ENCODE measurements at regions not wholly inside any gene's neighbourhood (a gene's known extent, or its start where the extent isn't known, plus 50 kb on each side); places are given as distances from the start of the nearest gene placed in this dataset.

DNA sequence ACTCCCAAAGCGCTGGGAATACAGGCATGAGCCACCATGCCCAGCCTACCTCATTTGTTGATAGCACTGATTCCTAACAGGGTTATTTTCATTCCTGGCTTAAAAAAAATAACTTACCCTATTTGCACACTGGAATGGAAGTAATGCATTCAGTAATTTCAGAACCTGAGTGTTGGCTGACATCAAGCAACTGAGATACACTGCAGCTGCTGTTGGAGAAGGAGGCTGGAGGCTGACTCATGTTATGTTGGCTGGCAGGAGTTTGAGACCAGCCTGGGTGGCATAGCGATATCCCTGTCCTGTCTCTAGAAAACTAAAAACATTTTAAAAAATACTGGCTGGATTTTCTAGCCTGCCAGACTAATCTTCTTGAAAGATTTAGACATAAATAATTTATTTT lies 385.1 kb upstream of the MEX3C start (continued):
- TF ChIP-seq KDM1A (IDR thresholded peaks at IDR 0.05; ENCODE audit: low read depth), result no peak
- TF ChIP-seq FOSB (CRISPR knock-in tag; IDR thresholded peaks at IDR 0.05), result no peak
- TF ChIP-seq EHMT2 (IDR thresholded peaks at IDR 0.05; ENCODE audit: low read depth), result no peak
- TF ChIP-seq CEBPB (IDR thresholded peaks at IDR 0.05), result no peak
- TF ChIP-seq HOXA7 (CRISPR knock-in tag; IDR thresholded peaks at IDR 0.05), result no peak
- no peak for TF ChIP-seq CBX8 (IDR thresholded peaks at IDR 0.05)

DNA sequence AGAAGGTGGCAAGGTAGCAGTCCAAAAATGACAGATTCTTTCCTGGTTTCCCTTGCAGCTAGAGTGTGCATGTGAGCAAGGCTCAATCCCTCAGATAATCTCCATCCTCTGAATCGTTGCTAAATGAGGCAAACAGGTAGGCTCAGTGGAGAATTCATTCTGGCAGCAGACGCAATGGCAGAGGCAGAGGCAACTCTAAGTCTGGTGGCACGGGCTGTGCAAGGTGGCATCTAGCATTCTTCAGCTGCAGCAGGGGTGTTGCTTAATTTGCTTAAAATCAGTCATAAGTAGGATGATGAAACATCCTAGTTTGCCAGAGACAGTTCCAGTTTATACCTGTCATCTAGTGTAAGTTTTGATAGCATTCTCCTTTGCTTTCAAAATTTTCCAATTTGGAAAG lies 391.1 kb upstream of the MEX3C start:
- TF ChIP-seq ZNF302 (CRISPR knock-in tag; IDR thresholded peaks at IDR 0.05) (no peak), FOSL2 (IDR thresholded peaks at IDR 0.05) (no peak), FOSL2 (CRISPR knock-in tag; IDR thresholded peaks at IDR 0.05) (no peak), ZFP36 (IDR thresholded peaks at IDR 0.05; ENCODE audit: borderline replicate concordance, partially characterized antibody) (no peak), MYC (IDR thresholded peaks at IDR 0.05; ENCODE audit: borderline replicate concordance, low read length) (no peak), JUNB (IDR thresholded peaks at IDR 0.05) (no peak), RCOR1 (IDR thresholded peaks at IDR 0.05; ENCODE audit: low read depth, low read length) (no peak)
- ChIA-PET POLR2A (no interaction called here), CTCF (no interaction called here)
- ATAC-seq (no peak), FAIRE-seq (no peak), DNase-seq (ENCODE audit: low read depth in 1 of 2, low spot score in 1 of 2) (no peak)
- no peaks in the 10 kb centered on the region for H3K4me1 ChIP-seq
- H3K27ac ChIP-seq, result no peak overlapping the region
- WGBS (ENCODE audit: missing lambda C conversion rate), result 20% methylated on average over 3 of the region's 3 CpGs
- H3K4me3 ChIP-seq, result no peak overlapping the region
- H3K9me3 ChIP-seq, result no peaks in the 10 kb centered on the region
- no peak overlapping the region for H3K4me2 ChIP-seq

DNA sequence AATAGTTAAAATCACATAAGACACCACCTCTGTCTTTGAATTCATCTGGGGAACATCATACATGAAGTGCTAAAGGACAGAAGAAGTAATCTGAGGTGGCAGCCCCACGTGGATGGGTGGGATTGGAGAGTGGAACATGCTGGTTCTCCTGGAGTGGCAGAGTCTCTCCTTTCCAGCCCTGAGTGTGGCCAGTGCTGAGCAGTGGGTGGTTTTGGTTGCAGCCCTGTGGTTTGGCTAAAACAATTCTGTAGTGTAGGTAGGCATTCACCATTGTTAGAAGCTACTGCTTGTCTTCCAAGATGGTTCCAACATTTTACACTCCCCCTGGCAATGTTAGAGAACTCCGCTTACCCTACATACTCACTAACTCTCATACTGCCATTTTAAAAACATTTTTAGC lies 396.4 kb upstream of the MEX3C start:
- Histone ChIP-seq H3K4me2 (no peak overlapping the region), H3K9me3 (no peaks in the 10 kb centered on the region), H3K4me1 (no peaks in the 10 kb centered on the region), H3K27ac (no peak overlapping the region), H3K4me3 (no peak overlapping the region)
- TF ChIP-seq HDAC2 (IDR thresholded peaks at IDR 0.05) (no peak), JUNB (IDR thresholded peaks at IDR 0.05) (no peak), MAZ (IDR thresholded peaks at IDR 0.05; ENCODE audit: borderline replicate concordance, low read depth, low read length) (no peak), NFE2L2 (conservative IDR thresholded peaks at IDR 0.05; ENCODE audit: low read length) (no peak), TP53 (CRISPR knock-in tag; IDR thresholded peaks at IDR 0.05) (no peak), KDM5A (IDR thresholded peaks at IDR 0.05) (no peak), EHF (CRISPR knock-in tag; IDR thresholded peaks at IDR 0.05) (no peak), POLR2A (IDR thresholded peaks at IDR 0.05; ENCODE audit: low read length) (no peak), ZNF302 (CRISPR knock-in tag; IDR thresholded peaks at IDR 0.05) (no peak), RARB (CRISPR knock-in tag; IDR thresholded peaks at IDR 0.05) (no peak)
- TF ChIP-seq, protein P1, sequence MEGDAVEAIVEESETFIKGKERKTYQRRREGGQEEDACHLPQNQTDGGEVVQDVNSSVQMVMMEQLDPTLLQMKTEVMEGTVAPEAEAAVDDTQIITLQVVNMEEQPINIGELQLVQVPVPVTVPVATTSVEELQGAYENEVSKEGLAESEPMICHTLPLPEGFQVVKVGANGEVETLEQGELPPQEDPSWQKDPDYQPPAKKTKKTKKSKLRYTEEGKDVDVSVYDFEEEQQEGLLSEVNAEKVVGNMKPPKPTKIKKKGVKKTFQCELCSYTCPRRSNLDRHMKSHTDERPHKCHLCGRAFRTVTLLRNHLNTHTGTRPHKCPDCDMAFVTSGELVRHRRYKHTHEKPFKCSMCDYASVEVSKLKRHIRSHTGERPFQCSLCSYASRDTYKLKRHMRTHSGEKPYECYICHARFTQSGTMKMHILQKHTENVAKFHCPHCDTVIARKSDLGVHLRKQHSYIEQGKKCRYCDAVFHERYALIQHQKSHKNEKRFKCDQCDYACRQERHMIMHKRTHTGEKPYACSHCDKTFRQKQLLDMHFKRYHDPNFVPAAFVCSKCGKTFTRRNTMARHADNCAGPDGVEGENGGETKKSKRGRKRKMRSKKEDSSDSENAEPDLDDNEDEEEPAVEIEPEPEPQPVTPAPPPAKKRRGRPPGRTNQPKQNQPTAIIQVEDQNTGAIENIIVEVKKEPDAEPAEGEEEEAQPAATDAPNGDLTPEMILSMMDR (IDR thresholded peaks at IDR 0.05), result no peak
- TF ChIP-seq, protein P2, sequence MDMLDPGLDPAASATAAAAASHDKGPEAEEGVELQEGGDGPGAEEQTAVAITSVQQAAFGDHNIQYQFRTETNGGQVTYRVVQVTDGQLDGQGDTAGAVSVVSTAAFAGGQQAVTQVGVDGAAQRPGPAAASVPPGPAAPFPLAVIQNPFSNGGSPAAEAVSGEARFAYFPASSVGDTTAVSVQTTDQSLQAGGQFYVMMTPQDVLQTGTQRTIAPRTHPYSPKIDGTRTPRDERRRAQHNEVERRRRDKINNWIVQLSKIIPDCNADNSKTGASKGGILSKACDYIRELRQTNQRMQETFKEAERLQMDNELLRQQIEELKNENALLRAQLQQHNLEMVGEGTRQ (IDR thresholded peaks at IDR 0.05), result no peak
- TF ChIP-seq, protein P3, sequence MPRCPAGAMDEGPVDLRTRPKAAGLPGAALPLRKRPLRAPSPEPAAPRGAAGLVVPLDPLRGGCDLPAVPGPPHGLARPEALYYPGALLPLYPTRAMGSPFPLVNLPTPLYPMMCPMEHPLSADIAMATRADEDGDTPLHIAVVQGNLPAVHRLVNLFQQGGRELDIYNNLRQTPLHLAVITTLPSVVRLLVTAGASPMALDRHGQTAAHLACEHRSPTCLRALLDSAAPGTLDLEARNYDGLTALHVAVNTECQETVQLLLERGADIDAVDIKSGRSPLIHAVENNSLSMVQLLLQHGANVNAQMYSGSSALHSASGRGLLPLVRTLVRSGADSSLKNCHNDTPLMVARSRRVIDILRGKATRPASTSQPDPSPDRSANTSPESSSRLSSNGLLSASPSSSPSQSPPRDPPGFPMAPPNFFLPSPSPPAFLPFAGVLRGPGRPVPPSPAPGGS (IDR thresholded peaks at IDR 0.05), result no peak
- 37% methylated on average over 2 of the region's 2 CpGs for WGBS (ENCODE audit: missing lambda C conversion rate)
- POLR2A ChIA-PET, result no interaction called here
- FAIRE-seq (no peak), ATAC-seq (no peak), DNase-seq (ENCODE audit: low read depth in 1 of 2, low spot score in 1 of 2) (no peak)
- CTCF ChIA-PET, result interaction anchor here (1.6 kb wide), 1 partner anchor 27 kb away, joined by 3 read pairs; no protein-coding TSS in a partner anchor

Measured in A549 (cell line).